HG03045 (cell line): ENCODE measurements at regions not wholly inside any gene's neighbourhood (a gene's known extent, or its start where the extent isn't known, plus 50 kb on each side); places are given as distances from the start of the nearest gene placed in this dataset.

Experiments used
- ATAC-seq: cut with Tn5 transposase; IDR thresholded peaks from one replicate; pipeline ENCODE4 v1.9.1; 2021; ENCODE audit warnings: mild to moderate bottlenecking, moderate library complexity; ENCODE audit not compliant: unreplicated experiment

GRCh38 chr2:136482006-136482405 lies 283.3 kb upstream of the THSD7B start:
- ATAC-seq, result no peak

- ATAC-seq, result no peak
Measured at GRCh38 chr2:136479696-136480095, 285.6 kb upstream of the THSD7B start.

GRCh38 chr2:136468799-136469369 lies 296.5 kb upstream of the THSD7B start:
- no peak for ATAC-seq

GRCh38 chr2:136452528-136452927 lies 312.8 kb upstream of the THSD7B start:
- no peak for ATAC-seq

- ATAC-seq, result no peak
Measured at GRCh38 chr2:136448986-136449780, 316.2 kb upstream of the THSD7B start.

GRCh38 chr2:136448432-136448831 lies 316.9 kb upstream of the THSD7B start:
- ATAC-seq, result no peak

GRCh38 chr2:136444323-136444722 lies 321.0 kb upstream of the THSD7B start:
- ATAC-seq, result no peak

GRCh38 chr2:136443661-136444060 lies 321.7 kb upstream of the THSD7B start:
- ATAC-seq, result no peak

GRCh38 chr2:136441979-136442714 lies 323.2 kb upstream of the THSD7B start:
- no peak for ATAC-seq

- ATAC-seq, result no peak
Measured at GRCh38 chr2:136439064-136439676, 321.2 kb upstream of the CXCR4 start.

- no peak for ATAC-seq
Measured at GRCh38 chr2:136437461-136437860, 319.5 kb upstream of the CXCR4 start.

GRCh38 chr2:136436936-136437335 lies 319.0 kb upstream of the CXCR4 start:
- ATAC-seq, result no peak

GRCh38 chr2:136434251-136434715 lies 316.3 kb upstream of the CXCR4 start:
- ATAC-seq, result no peak

GRCh38 chr2:136433261-136433660 lies 315.3 kb upstream of the CXCR4 start:
- ATAC-seq, result no peak

GRCh38 chr2:136424112-136424511 lies 306.2 kb upstream of the CXCR4 start:
- ATAC-seq, result no peak

GRCh38 chr2:136423516-136423996 lies 305.6 kb upstream of the CXCR4 start:
- peak; percentile 99 for ATAC-seq

- ATAC-seq, result no peak
Measured at GRCh38 chr2:136422512-136422911, 304.6 kb upstream of the CXCR4 start.

GRCh38 chr2:136420346-136420745 lies 302.4 kb upstream of the CXCR4 start:
- no peak for ATAC-seq

GRCh38 chr2:136411946-136412345 lies 294.0 kb upstream of the CXCR4 start:
- ATAC-seq, result no peak

- no peak for ATAC-seq
Measured at GRCh38 chr2:136410673-136411072, 292.7 kb upstream of the CXCR4 start.

GRCh38 chr2:136408795-136409194 lies 290.8 kb upstream of the CXCR4 start:
- no peak for ATAC-seq
